GM23338 (cell line): ENCODE measurements at regions not wholly inside any gene's neighbourhood (a gene's known extent, or its start where the extent isn't known, plus 50 kb on each side); places are given as distances from the start of the nearest gene placed in this dataset.

Experiments
- ATAC-seq: fragments of 200-7000 bp; cut with Tn5 transposase; 3 replicates; pipeline ENCODE4 v1.9.1; 2020
- DNase-seq: peaks from one replicate; pipeline ENCODE4 v3.0.0-alpha.2; 2015; ENCODE audit warnings: low spot score
- H2AFZ ChIP-seq: fragments of 200-600 bp; sonication (generic); 2 replicates; pipeline ENCODE4 v1.8.0; 2016; ENCODE audit warnings: antibody characterized with exemption, mild to moderate bottlenecking, moderate library complexity
- H3F3A ChIP-seq: fragments of 200-600 bp; sonication (generic); replicated peaks from 2 replicates; pipeline ENCODE4 v1.8.0; 2017; ENCODE audit warnings: antibody characterized with exemption, mixed run types, low read depth
- H3K27ac ChIP-seq: fragments of 200-600 bp; sonication (generic); 2 replicates; pipeline ENCODE4 v1.6.1; 2016; ENCODE audit warnings: low read depth
- H3K27me3 ChIP-seq: fragments of 200-600 bp; sonication (generic); 2 replicates; pipeline ENCODE4 v1.8.0; 2016; ENCODE audit warnings: mild to moderate bottlenecking, mixed run types, moderate library complexity; ENCODE audit not compliant: insufficient read depth
- H3K36me3 ChIP-seq: fragments of 200-600 bp; sonication (generic); 2 replicates; pipeline ENCODE4 v1.8.0; 2016; ENCODE audit warnings: mild to moderate bottlenecking; ENCODE audit not compliant: insufficient read depth
- H3K4me1 ChIP-seq: fragments of 200-600 bp; sonication (generic); 2 replicates; pipeline ENCODE4 v1.8.0; 2016; ENCODE audit warnings: mild to moderate bottlenecking, moderate library complexity; ENCODE audit not compliant: insufficient read depth
- H3K4me2 ChIP-seq: fragments of 200-600 bp; sonication (generic); 2 replicates; pipeline ENCODE4 v1.7.1; 2017; ENCODE audit warnings: mixed run types
- H3K4me3 ChIP-seq: fragments of 200-600 bp; sonication (generic); 2 replicates; pipeline ENCODE4 v1.6.1; 2016; ENCODE audit warnings: mixed run types
- H3K79me2 ChIP-seq: fragments of 200-600 bp; sonication (generic); replicated peaks from 2 replicates; pipeline ENCODE4 v1.8.0; 2017; ENCODE audit warnings: mild to moderate bottlenecking; ENCODE audit not compliant: insufficient read depth
- H3K9me2 ChIP-seq: fragments of 200-600 bp; sonication (generic); 2 replicates; pipeline ENCODE4 v1.8.0; 2017; ENCODE audit not compliant: insufficient read depth
- H4K20me1 ChIP-seq: fragments of 200-600 bp; sonication (generic); replicated peaks from 2 replicates; pipeline ENCODE4 v1.8.0; 2017; ENCODE audit warnings: mild to moderate bottlenecking; ENCODE audit not compliant: insufficient read depth
- H3K27ac Mint-ChIP-seq: 2 replicates; pipeline ENCODE4 v1.8.0; 2020; ENCODE audit warnings: inconsistent platforms, mild to moderate bottlenecking, moderate library complexity, mixed read lengths
- H3K27me3 Mint-ChIP-seq: 3 replicates; pipeline ENCODE4 v1.8.0; 2022; ENCODE audit warnings: low read depth, mild to moderate bottlenecking, moderate library complexity, mixed read lengths, inconsistent platforms; ENCODE audit not compliant: insufficient read depth, poor library complexity
- H3K36me3 Mint-ChIP-seq: 3 replicates; pipeline ENCODE4 v1.8.0; 2021; ENCODE audit warnings: low read depth, mild to moderate bottlenecking, inconsistent platforms, moderate library complexity, mixed read lengths
- H3K4me1 Mint-ChIP-seq: 3 replicates; pipeline ENCODE4 v1.8.0; 2020; ENCODE audit warnings: mild to moderate bottlenecking, inconsistent platforms, mixed read lengths
- H3K4me3 Mint-ChIP-seq: 3 replicates; pipeline ENCODE4 v1.8.0; 2021; ENCODE audit warnings: moderate library complexity, mild to moderate bottlenecking, inconsistent platforms, mixed read lengths
- H3K9me3 Mint-ChIP-seq: 3 replicates; pipeline ENCODE4 v1.8.0; 2020; ENCODE audit warnings: moderate library complexity, mild to moderate bottlenecking, inconsistent platforms, mixed read lengths
- CREB1 ChIP-seq: fragments of 250-450 bp; sonication (Bioruptor Pico); IDR thresholded peaks from 2 replicates; pipeline ENCODE4 v1.5.0; 2020; ENCODE audit warnings: low read depth, mild to moderate bottlenecking, moderate library complexity
- EZH2phosphoT487 ChIP-seq: fragments of 200-600 bp; sonication (generic); IDR thresholded peaks from one replicate; pipeline ENCODE4 v1.8.1; 2018; ENCODE audit warnings: antibody characterized with exemption; ENCODE audit not compliant: unreplicated experiment
- POLR2AphosphoS5 ChIP-seq: IDR thresholded peaks from 2 replicates; pipeline ENCODE4 v1.6.1; 2016; ENCODE audit warnings: antibody characterized with exemption, low read depth
- REST ChIP-seq: IDR thresholded peaks from one replicate; pipeline ENCODE4 v1.6.1; 2018; ENCODE audit warnings: antibody characterized with exemption; ENCODE audit not compliant: unreplicated experiment
- ZNF331 ChIP-seq: fragments of 250-450 bp; sonication (Bioruptor Pico); IDR thresholded peaks from 2 replicates; pipeline ENCODE4 v1.5.0; 2020; ENCODE audit warnings: low read depth, mild to moderate bottlenecking, moderate library complexity
- TF ChIP-seq, protein P1 (sequence below): fragments of 250-450 bp; sonication (Bioruptor Pico); IDR thresholded peaks from 2 replicates; pipeline ENCODE4 v1.5.0; 2020; ENCODE audit warnings: mild to moderate bottlenecking, moderate library complexity

- H3K4me3 Mint-ChIP-seq = no peak overlapping the region
- TF ChIP-seq, protein P1, sequence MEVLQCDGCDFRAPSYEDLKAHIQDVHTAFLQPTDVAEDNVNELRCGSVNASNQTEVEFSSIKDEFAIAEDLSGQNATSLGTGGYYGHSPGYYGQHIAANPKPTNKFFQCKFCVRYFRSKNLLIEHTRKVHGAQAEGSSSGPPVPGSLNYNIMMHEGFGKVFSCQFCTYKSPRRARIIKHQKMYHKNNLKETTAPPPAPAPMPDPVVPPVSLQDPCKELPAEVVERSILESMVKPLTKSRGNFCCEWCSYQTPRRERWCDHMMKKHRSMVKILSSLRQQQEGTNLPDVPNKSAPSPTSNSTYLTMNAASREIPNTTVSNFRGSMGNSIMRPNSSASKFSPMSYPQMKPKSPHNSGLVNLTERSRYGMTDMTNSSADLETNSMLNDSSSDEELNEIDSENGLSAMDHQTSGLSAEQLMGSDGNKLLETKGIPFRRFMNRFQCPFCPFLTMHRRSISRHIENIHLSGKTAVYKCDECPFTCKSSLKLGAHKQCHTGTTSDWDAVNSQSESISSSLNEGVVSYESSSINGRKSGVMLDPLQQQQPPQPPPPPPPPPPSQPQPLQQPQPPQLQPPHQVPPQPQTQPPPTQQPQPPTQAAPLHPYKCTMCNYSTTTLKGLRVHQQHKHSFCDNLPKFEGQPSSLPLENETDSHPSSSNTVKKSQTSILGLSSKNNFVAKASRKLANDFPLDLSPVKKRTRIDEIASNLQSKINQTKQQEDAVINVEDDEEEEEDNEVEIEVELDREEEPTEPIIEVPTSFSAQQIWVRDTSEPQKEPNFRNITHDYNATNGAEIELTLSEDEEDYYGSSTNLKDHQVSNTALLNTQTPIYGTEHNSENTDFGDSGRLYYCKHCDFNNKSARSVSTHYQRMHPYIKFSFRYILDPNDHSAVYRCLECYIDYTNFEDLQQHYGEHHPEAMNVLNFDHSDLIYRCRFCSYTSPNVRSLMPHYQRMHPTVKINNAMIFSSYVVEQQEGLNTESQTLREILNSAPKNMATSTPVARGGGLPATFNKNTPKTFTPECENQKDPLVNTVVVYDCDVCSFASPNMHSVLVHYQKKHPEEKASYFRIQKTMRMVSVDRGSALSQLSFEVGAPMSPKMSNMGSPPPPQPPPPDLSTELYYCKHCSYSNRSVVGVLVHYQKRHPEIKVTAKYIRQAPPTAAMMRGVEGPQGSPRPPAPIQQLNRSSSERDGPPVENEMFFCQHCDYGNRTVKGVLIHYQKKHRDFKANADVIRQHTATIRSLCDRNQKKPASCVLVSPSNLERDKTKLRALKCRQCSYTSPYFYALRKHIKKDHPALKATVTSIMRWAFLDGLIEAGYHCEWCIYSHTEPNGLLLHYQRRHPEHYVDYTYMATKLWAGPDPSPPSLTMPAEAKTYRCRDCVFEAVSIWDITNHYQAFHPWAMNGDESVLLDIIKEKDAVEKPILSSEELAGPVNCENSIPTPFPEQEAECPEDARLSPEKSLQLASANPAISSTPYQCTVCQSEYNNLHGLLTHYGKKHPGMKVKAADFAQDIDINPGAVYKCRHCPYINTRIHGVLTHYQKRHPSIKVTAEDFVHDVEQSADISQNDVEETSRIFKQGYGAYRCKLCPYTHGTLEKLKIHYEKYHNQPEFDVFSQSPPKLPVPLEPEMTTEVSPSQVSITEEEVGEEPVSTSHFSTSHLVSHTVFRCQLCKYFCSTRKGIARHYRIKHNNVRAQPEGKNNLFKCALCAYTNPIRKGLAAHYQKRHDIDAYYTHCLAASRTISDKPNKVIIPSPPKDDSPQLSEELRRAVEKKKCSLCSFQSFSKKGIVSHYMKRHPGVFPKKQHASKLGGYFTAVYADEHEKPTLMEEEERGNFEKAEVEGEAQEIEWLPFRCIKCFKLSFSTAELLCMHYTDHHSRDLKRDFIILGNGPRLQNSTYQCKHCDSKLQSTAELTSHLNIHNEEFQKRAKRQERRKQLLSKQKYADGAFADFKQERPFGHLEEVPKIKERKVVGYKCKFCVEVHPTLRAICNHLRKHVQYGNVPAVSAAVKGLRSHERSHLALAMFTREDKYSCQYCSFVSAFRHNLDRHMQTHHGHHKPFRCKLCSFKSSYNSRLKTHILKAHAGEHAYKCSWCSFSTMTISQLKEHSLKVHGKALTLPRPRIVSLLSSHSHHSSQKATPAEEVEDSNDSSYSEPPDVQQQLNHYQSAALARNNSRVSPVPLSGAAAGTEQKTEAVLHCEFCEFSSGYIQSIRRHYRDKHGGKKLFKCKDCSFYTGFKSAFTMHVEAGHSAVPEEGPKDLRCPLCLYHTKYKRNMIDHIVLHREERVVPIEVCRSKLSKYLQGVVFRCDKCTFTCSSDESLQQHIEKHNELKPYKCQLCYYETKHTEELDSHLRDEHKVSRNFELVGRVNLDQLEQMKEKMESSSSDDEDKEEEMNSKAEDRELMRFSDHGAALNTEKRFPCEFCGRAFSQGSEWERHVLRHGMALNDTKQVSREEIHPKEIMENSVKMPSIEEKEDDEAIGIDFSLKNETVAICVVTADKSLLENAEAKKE (CRISPR knock-in tag) = no peak
- TF ChIP-seq REST (no peak), ZNF331 (no peak), CREB1 (CRISPR knock-in tag) (no peak), EZH2phosphoT487 (no peak), POLR2AphosphoS5 (no peak)
- H2AFZ ChIP-seq = no peak overlapping the region
Observed at GRCh38 chr12:84313323-84313675, 599.3 kb downstream of the SLC6A15 start.

More at GRCh38 chr12:84313323-84313675, 599.3 kb downstream of the SLC6A15 start:
- Histone ChIP-seq H3K9me2 (no peaks in the 10 kb centered on the region), H3K4me2 (no peak overlapping the region), H3K4me3 (no peak overlapping the region), H3F3A (no peaks in the 10 kb centered on the region), H4K20me1 (no peaks in the 10 kb centered on the region; the same call in 1 of the 2 replicates), H3K27me3 (no peaks in the 10 kb centered on the region), H3K4me1 (no peaks in the 10 kb centered on the region), H3K36me3 (no peaks in the 10 kb centered on the region), H3K79me2 (no peaks in the 10 kb centered on the region), H3K27ac (no peak overlapping the region)
- Mint-ChIP-seq H3K27ac (no peak overlapping the region), H3K9me3 (no peaks in the 10 kb centered on the region), H3K27me3 (no peaks in the 10 kb centered on the region), H3K36me3 (no peaks in the 10 kb centered on the region), H3K4me1 (no peaks in the 10 kb centered on the region)
- DNase-seq (no peak), ATAC-seq (no peak)
